GM18499 (cell line): ENCODE measurements at regions not wholly inside any gene's neighbourhood (a gene's known extent, or its start where the extent isn't known, plus 50 kb on each side); places are given as distances from the start of the nearest gene placed in this dataset.
"Not testable (repeated sequence)": the region's sequence is repeated elsewhere in the genome, so short reads cannot be mapped to it uniquely, and the experiment has no call there.

Experiments used
- ATAC-seq: cut with Tn5 transposase; IDR thresholded peaks from one replicate; pipeline ENCODE4 v1.9.1; 2021; ENCODE audit warnings: moderate number of reproducible peaks; ENCODE audit not compliant: insufficient read depth, unreplicated experiment

- no peak for ATAC-seq
Observed at GRCh38 chr3:80785875-80786274, 975.6 kb downstream of the GBE1 start.

- ATAC-seq: no peak
Observed at GRCh38 chr3:80785475-80785874, 976.0 kb downstream of the GBE1 start.

- no peak for ATAC-seq
Observed at GRCh38 chr3:80771085-80771484, 990.4 kb downstream of the GBE1 start.

- no peak for ATAC-seq
Observed at GRCh38 chr3:80770106-80771074, 991.1 kb downstream of the GBE1 start.

- ATAC-seq: no peak
Observed at GRCh38 chr3:80769683-80770082, 991.8 kb downstream of the GBE1 start.

GRCh38 chr3:80767604-80768003 lies 993.8 kb downstream of the GBE1 start:
- ATAC-seq: no peak

- ATAC-seq: no peak
Observed at GRCh38 chr3:80754969-80755368, 987.2 kb upstream of the ROBO1 start.

GRCh38 chr3:80753021-80753420 lies 985.2 kb upstream of the ROBO1 start:
- ATAC-seq: no peak

- no peak for ATAC-seq
Observed at GRCh38 chr3:80750637-80751036, 982.8 kb upstream of the ROBO1 start.

GRCh38 chr3:80734920-80735319 lies 967.1 kb upstream of the ROBO1 start:
- no peak for ATAC-seq

- ATAC-seq: no peak
Observed at GRCh38 chr3:80734483-80734882, 966.7 kb upstream of the ROBO1 start.

- no peak for ATAC-seq
Observed at GRCh38 chr3:80733522-80734176, 965.9 kb upstream of the ROBO1 start.

- not testable (repeated sequence) for ATAC-seq
Observed at GRCh38 chr3:80727561-80727960, 959.8 kb upstream of the ROBO1 start.

- ATAC-seq: not testable (repeated sequence)
Observed at GRCh38 chr3:80709597-80710322, 942.0 kb upstream of the ROBO1 start.

- no peak for ATAC-seq
Observed at GRCh38 chr3:80705290-80705689, 937.5 kb upstream of the ROBO1 start.

- no peak for ATAC-seq
Observed at GRCh38 chr3:80701349-80701748, 933.6 kb upstream of the ROBO1 start.

- no peak for ATAC-seq
Observed at GRCh38 chr3:80697291-80697690, 929.5 kb upstream of the ROBO1 start.

GRCh38 chr3:80696280-80696679 lies 928.5 kb upstream of the ROBO1 start:
- no peak for ATAC-seq

- ATAC-seq: no peak
Observed at GRCh38 chr3:80688814-80689213, 921.0 kb upstream of the ROBO1 start.

GRCh38 chr3:80682951-80683350 lies 915.2 kb upstream of the ROBO1 start:
- ATAC-seq: no peak

- ATAC-seq: no peak
Observed at GRCh38 chr3:80682235-80682634, 914.4 kb upstream of the ROBO1 start.
